Nephron progenitor cell (in vitro differentiated cells): ENCODE measurements at regions not wholly inside any gene's neighbourhood (a gene's known extent, or its start where the extent isn't known, plus 50 kb on each side); places are given as distances from the start of the nearest gene placed in this dataset.

Source experiments
- DNase-seq: peaks from one replicate; pipeline ENCODE4 v3.0.0; 2021
- H3K27ac Mint-ChIP-seq: 2 replicates; pipeline ENCODE4 v1.8.0; 2021; ENCODE audit warnings: mild to moderate bottlenecking, moderate library complexity, mixed read lengths
- H3K27me3 Mint-ChIP-seq: 2 replicates; pipeline ENCODE4 v1.8.0; 2021; ENCODE audit warnings: mild to moderate bottlenecking, low read depth, mixed read lengths; ENCODE audit not compliant: poor library complexity
- H3K36me3 Mint-ChIP-seq: 2 replicates; pipeline ENCODE4 v1.8.0; 2021; ENCODE audit warnings: low read depth, mixed read lengths
- H3K4me1 Mint-ChIP-seq: 2 replicates; pipeline ENCODE4 v1.8.0; 2021; ENCODE audit warnings: mixed read lengths
- H3K4me3 Mint-ChIP-seq: 2 replicates; pipeline ENCODE4 v1.8.0; 2021; ENCODE audit warnings: mild to moderate bottlenecking, moderate library complexity, mixed read lengths
- H3K9me3 Mint-ChIP-seq: 2 replicates; pipeline ENCODE4 v1.8.0; 2021; ENCODE audit warnings: mild to moderate bottlenecking, moderate library complexity, mixed read lengths
- CTCF ChIP-seq: fragments of 200-600 bp; sonication (generic); IDR thresholded peaks from 2 replicates; pipeline ENCODE4 v1.5.0; 2021; ENCODE audit warnings: antibody characterized with exemption

GRCh38 chr6:97812940-97813339 lies 529.9 kb upstream of the MMS22L start:
- Mint-ChIP-seq H3K4me3 (no peak overlapping the region), H3K36me3 (no peaks in the 10 kb centered on the region), H3K27ac (no peak overlapping the region), H3K27me3 (no peaks in the 10 kb centered on the region), H3K4me1 (peaks cover 6% of the 10 kb centered on the region), H3K9me3 (no peaks in the 10 kb centered on the region)
- TF ChIP-seq CTCF = no peak
- DNase-seq = no peak

GRCh38 chr6:97813889-97814567 lies 531.0 kb upstream of the MMS22L start:
- DNase-seq = no peak
- TF ChIP-seq CTCF = no peak
- no peak overlapping the region for H3K4me3 Mint-ChIP-seq
- no peaks in the 10 kb centered on the region for H3K27me3 Mint-ChIP-seq
- H3K9me3 Mint-ChIP-seq = no peaks in the 10 kb centered on the region
- H3K4me1 Mint-ChIP-seq = peaks cover 6% of the 10 kb centered on the region
- H3K36me3 Mint-ChIP-seq = no peaks in the 10 kb centered on the region
- H3K27ac Mint-ChIP-seq = no peak overlapping the region

GRCh38 chr6:97815301-97815812 lies 532.3 kb upstream of the MMS22L start:
- TF ChIP-seq CTCF = no peak
- Mint-ChIP-seq H3K36me3 (no peaks in the 10 kb centered on the region), H3K4me1 (peaks cover 11% of the 10 kb centered on the region), H3K4me3 (no peak overlapping the region), H3K27ac (no peak overlapping the region), H3K9me3 (no peaks in the 10 kb centered on the region), H3K27me3 (no peaks in the 10 kb centered on the region)
- DNase-seq = no peak

GRCh38 chr6:97816526-97816925 lies 533.5 kb upstream of the MMS22L start:
- Mint-ChIP-seq H3K4me3 (no peak overlapping the region), H3K9me3 (no peaks in the 10 kb centered on the region), H3K36me3 (no peaks in the 10 kb centered on the region), H3K4me1 (peaks cover 11% of the 10 kb centered on the region), H3K27me3 (no peaks in the 10 kb centered on the region), H3K27ac (no peak overlapping the region)
- TF ChIP-seq CTCF = no peak
- DNase-seq = no peak

GRCh38 chr6:97819710-97820109 lies 536.7 kb upstream of the MMS22L start:
- Mint-ChIP-seq H3K36me3 (no peaks in the 10 kb centered on the region), H3K9me3 (no peaks in the 10 kb centered on the region), H3K27me3 (no peaks in the 10 kb centered on the region), H3K4me3 (no peak overlapping the region), H3K27ac (no peak overlapping the region), H3K4me1 (peaks cover 6% of the 10 kb centered on the region)
- no peak for DNase-seq
- no peak for TF ChIP-seq CTCF

- Mint-ChIP-seq H3K4me3 (no peak overlapping the region), H3K27ac (no peak overlapping the region), H3K4me1 (peaks cover 6% of the 10 kb centered on the region), H3K9me3 (no peaks in the 10 kb centered on the region), H3K27me3 (no peaks in the 10 kb centered on the region), H3K36me3 (no peaks in the 10 kb centered on the region)
- TF ChIP-seq CTCF = no peak
- no peak for DNase-seq
Observed at GRCh38 chr6:97820400-97820799, 537.4 kb upstream of the MMS22L start.
